ENCODE measurements at regions not wholly inside any gene's neighbourhood (a gene's known extent, or its start where the extent isn't known, plus 50 kb on each side); places are given as distances from the start of the nearest gene placed in this dataset.

GRCh38 chr7:20864221-20864620, 77.5 kb upstream of the SP8 start:
- TF ChIP-seq CTCF (IDR thresholded peaks at IDR 0.05 in 2 of 3, conservative IDR thresholded peaks at IDR 0.05 in 1 of 3; ENCODE audit: borderline replicate concordance in 1 of 3, insufficient read depth in 1 of 3, low read depth in 2 of 3, low read length in 2 of 3) (no peak), REST (IDR thresholded peaks at IDR 0.05; ENCODE audit: low read depth) (no peak), POLR2AphosphoS5 (IDR thresholded peaks at IDR 0.05; ENCODE audit: low read depth, low read length) (no peak), POLR2A (IDR thresholded peaks at IDR 0.05; ENCODE audit: borderline replicate concordance, extremely low read depth, insufficient read depth, insufficient read length) (no peak), MAX (IDR thresholded peaks at IDR 0.05) (no peak), ZFX (IDR thresholded peaks at IDR 0.05) (no peak), ELF1 (IDR thresholded peaks at IDR 0.05; ENCODE audit: borderline replicate concordance, low read depth) (no peak), JUND (IDR thresholded peaks at IDR 0.05) (no peak), RAD21 (IDR thresholded peaks at IDR 0.05; ENCODE audit: low read depth) (no peak), EZH2 (IDR thresholded peaks at IDR 0.05) (no peak), EZH2phosphoT487 (IDR thresholded peaks at IDR 0.05; ENCODE audit: borderline replicate concordance) (no peak), SRF (IDR thresholded peaks at IDR 0.05; ENCODE audit: low read depth) (no peak), TCF7L2 (IDR thresholded peaks at IDR 0.05; ENCODE audit: borderline replicate concordance, extremely low read depth, insufficient read depth, insufficient read length) (no peak)

All from HCT116 (cell line).